D721Med (cell line): ENCODE measurements at regions not wholly inside any gene's neighbourhood (a gene's known extent, or its start where the extent isn't known, plus 50 kb on each side); places are given as distances from the start of the nearest gene placed in this dataset.
"Not testable (repeated sequence)": the region's sequence is repeated elsewhere in the genome, so short reads cannot be mapped to it uniquely, and the experiment has no call there.

Experiments used
- DNase-seq: peaks from one replicate; pipeline ENCODE4 v3.0.0; 2011; ENCODE audit warnings: low spot score; ENCODE audit not compliant: insufficient read length
- FAIRE-seq: peaks from 2 replicates; lab custom pipeline; 2011; peaks lifted over from hg19 to GRCh38; lab: Jason Lieb, UNC
- TF ChIP-seq, protein P1 (sequence below): IDR thresholded peaks from 2 replicates; pipeline ENCODE4 v1.5.1; 2012; ENCODE audit warnings: mild to moderate bottlenecking, control low read depth; ENCODE audit not compliant: insufficient read depth; ENCODE audit errors: missing control alignments

DNA sequence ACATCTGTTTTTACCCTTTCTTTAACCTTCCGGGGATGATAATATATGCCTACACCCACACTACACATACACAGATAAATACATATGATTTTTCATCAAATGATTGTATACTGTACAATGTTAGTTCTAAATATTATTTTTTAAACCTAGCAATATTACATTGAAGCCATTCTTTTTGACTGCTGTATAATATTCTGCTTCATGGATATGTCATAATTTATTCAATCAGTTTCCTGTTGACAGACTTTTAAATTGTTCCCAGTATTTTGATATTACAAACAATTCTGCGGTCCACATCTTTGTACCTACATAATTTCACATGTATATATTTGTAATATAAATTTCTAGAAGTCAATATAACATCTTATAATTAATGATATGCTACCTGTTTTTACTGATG lies 59.0 kb upstream of the ITGB1 start:
- no peak for DNase-seq
- no peak for FAIRE-seq
- TF ChIP-seq, protein P1, sequence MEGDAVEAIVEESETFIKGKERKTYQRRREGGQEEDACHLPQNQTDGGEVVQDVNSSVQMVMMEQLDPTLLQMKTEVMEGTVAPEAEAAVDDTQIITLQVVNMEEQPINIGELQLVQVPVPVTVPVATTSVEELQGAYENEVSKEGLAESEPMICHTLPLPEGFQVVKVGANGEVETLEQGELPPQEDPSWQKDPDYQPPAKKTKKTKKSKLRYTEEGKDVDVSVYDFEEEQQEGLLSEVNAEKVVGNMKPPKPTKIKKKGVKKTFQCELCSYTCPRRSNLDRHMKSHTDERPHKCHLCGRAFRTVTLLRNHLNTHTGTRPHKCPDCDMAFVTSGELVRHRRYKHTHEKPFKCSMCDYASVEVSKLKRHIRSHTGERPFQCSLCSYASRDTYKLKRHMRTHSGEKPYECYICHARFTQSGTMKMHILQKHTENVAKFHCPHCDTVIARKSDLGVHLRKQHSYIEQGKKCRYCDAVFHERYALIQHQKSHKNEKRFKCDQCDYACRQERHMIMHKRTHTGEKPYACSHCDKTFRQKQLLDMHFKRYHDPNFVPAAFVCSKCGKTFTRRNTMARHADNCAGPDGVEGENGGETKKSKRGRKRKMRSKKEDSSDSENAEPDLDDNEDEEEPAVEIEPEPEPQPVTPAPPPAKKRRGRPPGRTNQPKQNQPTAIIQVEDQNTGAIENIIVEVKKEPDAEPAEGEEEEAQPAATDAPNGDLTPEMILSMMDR: no peak

DNA sequence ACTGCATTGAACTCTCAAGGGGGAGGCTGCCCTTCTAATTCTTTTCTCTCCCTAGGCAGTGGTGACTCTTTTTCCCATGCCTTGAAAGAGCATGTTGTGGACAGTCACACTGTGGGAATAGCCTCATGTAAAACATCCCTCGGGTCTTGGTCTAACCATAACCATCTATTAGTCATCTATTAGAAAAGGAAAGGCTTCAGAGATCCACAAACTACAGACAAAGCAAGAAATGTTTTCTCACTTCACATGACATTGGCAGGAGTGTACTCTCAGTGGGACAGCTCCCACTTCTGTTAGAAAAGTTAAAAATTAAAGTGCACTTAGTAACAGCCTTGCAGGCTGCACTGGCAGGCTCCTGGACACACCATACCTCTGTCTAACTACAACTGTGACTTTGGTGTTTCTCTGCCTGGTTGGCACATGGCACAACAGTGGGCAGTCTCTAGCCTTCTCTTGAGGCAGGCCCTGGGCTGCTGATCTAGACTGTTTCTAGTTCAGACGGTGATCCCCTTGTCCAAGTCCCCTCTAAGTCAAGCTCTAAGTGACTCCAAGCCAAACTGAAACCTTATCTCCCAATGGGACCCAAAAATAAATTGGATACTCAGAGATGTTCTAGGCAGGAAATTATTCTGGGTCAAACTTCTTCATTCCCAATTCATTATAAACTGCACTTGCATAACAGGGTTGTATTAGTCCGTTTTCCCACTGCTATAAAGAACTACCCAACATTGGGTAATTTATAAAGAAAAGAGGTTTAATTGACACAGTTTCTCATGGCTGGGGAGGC lies 57.9 kb upstream of the ITGB1 start:
- TF ChIP-seq, protein P1: no peak
- DNase-seq: no peak
- no peak for FAIRE-seq

DNA sequence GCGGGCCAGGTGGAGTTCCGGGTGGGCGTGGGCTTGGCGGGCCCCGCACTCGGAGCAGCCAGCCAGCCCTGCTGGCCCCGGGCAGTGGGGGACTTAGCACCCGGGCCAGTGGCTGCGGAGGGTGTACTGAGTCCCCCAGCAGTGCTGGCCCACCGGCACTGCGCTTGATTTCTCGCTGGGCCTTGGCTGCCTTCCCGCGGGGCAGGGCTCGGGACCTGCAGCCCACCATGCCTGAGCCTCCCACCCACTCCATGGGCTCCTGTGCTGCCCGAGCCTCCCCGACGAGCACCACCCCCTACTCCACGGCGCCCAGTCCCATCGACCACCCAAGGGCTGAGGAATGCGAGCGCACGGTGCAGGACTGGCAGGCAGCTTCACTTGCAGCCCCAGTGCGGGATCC lies 55.3 kb upstream of the ITGB1 start:
- not testable (repeated sequence) for FAIRE-seq, DNase-seq

DNA sequence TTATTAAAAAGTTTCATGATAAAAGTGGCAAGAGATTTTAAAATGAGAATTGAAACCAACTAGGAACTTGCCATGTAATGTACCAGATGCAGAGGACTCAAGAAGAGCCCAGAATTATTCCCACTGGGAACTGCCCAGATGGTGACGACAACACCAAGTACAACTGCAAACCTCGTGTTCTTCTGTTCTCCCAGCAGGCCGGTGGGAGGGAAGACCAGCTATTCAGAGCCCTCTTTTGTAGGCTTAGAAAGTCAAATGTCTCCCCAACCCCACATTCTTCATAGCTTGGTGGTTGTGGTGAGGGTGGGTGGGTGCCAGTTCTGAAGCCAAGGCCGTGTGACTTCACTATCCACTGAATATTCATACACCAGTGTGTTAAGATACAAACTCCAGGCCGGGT lies 54.3 kb upstream of the ITGB1 start:
- TF ChIP-seq, protein P1: no peak
- FAIRE-seq (no peak), DNase-seq (no peak)

DNA sequence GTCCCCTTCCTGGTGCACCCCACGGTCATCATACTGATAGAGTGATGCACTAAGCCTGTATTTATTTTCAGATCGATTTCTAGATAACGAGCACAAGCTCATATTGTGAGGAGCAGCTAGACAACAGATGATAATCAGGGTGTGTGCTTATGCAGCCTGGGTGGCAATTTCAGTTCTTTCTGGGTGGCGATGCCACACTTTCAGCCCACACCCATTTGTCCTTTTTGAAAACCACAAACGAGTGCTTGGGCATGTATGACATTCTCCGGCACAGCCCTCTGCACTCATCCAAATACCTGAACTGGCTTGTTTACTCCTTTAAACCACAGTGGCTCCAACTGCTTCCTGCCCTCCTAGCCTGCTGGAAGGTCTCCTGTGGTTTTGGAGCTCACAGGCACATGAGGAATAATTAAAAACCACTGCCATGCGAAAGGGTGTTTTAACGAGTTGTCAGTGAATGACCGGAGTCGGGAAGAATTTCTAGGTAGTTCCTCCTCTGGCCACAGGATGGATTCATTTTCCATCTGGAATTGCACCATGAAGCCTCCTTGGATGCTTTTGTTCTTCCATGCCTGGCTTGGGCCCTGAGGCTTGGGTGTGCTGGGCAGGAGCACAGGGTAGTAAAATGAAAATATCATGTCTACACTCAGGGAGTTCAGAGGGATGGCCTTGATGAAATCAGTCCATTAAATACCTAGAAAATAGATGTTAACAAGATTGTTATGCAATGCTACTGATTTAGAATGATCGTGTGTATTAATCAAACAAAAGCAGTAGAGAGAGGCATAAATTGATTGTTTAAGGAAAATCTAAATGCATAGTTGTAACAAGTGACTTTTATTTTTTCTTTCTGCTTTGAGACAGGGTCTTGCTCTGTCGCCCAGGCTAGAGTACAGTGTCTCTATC lies 52.4 kb upstream of the ITGB1 start:
- no peak for DNase-seq
- TF ChIP-seq, protein P1: no peak
- no peak for FAIRE-seq

DNA sequence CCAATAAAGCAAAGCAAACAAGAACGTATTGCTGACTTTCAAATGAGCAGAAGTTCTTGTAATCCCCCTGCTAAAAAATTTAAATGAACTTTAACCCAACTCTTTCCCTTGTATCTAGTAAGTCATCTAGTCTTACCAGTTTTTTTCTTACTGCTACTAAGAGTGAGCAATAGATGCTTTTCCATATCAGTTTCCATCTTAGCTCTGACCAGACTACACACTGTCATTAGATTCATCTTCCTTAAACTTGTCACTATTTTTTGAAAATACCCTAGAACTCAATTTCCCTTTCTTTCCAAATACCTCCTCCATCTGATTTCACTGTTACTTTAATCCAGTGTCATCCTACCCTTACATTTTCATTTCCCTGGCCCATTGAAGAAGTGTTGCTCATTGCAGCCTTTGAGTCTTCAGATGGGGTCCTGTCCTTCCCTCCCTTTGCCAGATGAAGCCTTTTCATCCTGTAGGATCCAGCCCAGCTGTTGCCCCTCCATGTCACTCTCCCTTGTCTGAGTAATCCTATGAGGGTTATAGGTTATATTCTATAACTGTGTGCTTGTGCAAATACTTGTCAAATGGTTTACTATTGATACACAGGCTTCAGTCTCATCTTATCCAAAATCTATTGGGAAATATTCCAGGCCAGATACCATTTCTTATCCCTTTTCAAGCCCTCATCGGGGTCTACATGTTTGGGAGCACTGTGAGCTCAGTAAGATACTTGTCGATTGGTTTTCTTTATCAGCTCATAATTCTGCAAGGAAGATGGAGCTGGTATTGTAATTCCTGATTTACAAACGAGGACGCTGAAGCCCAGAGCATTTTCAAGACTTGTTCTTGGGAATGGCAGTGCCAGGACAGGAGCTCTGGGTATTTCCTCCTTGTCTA lies 51.5 kb upstream of the ITGB1 start:
- TF ChIP-seq, protein P1: no peak
- DNase-seq: no peak

More for the DNA sequence above, 51.5 kb upstream of the ITGB1 start:
- FAIRE-seq: no peak
